Gastrocnemius medialis (tissue), 4 donors: ENCODE measurements at regions not wholly inside any gene's neighbourhood (a gene's known extent, or its start where the extent isn't known, plus 50 kb on each side); places are given as distances from the start of the nearest gene placed in this dataset.

Experiments used
- ATAC-seq, 2 donors: fragments of 150-250 bp; one replicate each; pipeline ENCODE4 v1.9.1; 2016
- DNase-seq, 2 donors: peaks; one replicate each; pipeline ENCODE4 v3.0.0-alpha.2; 2019
- H3K27ac ChIP-seq, 4 donors: fragments of 200-600 bp; sonication (generic); 1 replicate in 1 of 4; 2 replicates in 3 of 4; pipeline ENCODE4 v1.5.1; 2016 to 2018; ENCODE audit warnings: mild to moderate bottlenecking in 2 of 4, moderate library complexity in 1 of 4
- H3K27me3 ChIP-seq, 3 donors: fragments of 200-600 bp; sonication (generic) in 2 of 3; 1 replicate in 1 of 3; 2 replicates in 2 of 3; pipeline versions ENCODE4 v1.5.1 to v1.6.0; 2016 to 2019; ENCODE audit warnings: mild to moderate bottlenecking in 1 of 3, moderate library complexity in 1 of 3
- H3K36me3 ChIP-seq, 2 donors: fragments of 200-600 bp; sonication (generic) in 1 of 2; one replicate each; pipeline ENCODE4 v1.5.1; 2017 to 2018
- H3K4me1 ChIP-seq, 2 donors: fragments of 200-600 bp; sonication (generic) in 1 of 2; one replicate each; pipeline ENCODE4 v1.5.1; 2016 to 2017; ENCODE audit warnings: mild to moderate bottlenecking in 2 of 2
- H3K4me3 ChIP-seq, 4 donors: fragments of 200-600 bp; sonication (generic) in 3 of 4; 1 replicate in 1 of 4; 2 replicates in 3 of 4; pipeline ENCODE4 v1.5.1; 2016 to 2019; ENCODE audit warnings: mild to moderate bottlenecking in 2 of 4
- H3K9me3 ChIP-seq, 3 donors: fragments of 200-600 bp; sonication (generic) in 2 of 3; 1 replicate in 1 of 3; 2 replicates in 2 of 3; pipeline ENCODE4 v1.5.1; 2016 to 2019
- CTCF ChIP-seq, 5 experiments: fragments of 450-650 bp in 3 of 5; fragments of 200-600 bp in 2 of 5; sonication (generic) in 2 of 5; IDR thresholded peaks in 4 of 5; conservative IDR thresholded peaks in 1 of 5; 1 replicate in 4 of 5; 2 replicates in 1 of 5; pipeline ENCODE4 v1.5.1; 2016 to 2019; ENCODE audit warnings: antibody characterized with exemption in 5 of 5, mild to moderate bottlenecking in 3 of 5, moderate library complexity in 3 of 5
- POLR2A ChIP-seq, 2 donors: fragments of 450-650 bp; IDR thresholded peaks; one replicate each; pipeline ENCODE4 v1.6.1; 2017; ENCODE audit warnings: antibody characterized with exemption in 2 of 2, mild to moderate bottlenecking in 2 of 2, moderate library complexity in 2 of 2
- in situ Hi-C, 4 donors: fragments of 200-750 bp; cut with MboI; loops; one replicate each; pipeline versions ENCODE4 v1.15.0 to v1.8.0; 2017; ENCODE audit warnings: low sequenced_read_pairs in 4 of 4
- intact Hi-C: fragments of 100-400 bp; cut with DNase I; formaldehyde crosslinking; loops from one replicate; pipeline ENCODE4 v1.15.1; 2023; ENCODE audit warnings: low total_unique reads

- H3K27ac ChIP-seq, result no peak overlapping the region
- H3K36me3 ChIP-seq, result no peaks in the 10 kb centered on the region
- no peaks in the 10 kb centered on the region for H3K9me3 ChIP-seq
- DNase-seq (no peak), ATAC-seq (no peak)
- no peak for TF ChIP-seq CTCF (IDR thresholded peaks at IDR 0.05 in 4 of 5, conservative IDR thresholded peaks at IDR 0.05 in 1 of 5)
- no peak for TF ChIP-seq POLR2A (IDR thresholded peaks at IDR 0.05)
- intact Hi-C loops, result loop anchor here (10.0 kb wide), 1 partner anchor 76 kb away; no protein-coding TSS in a partner anchor
- no peaks in the 10 kb centered on the region for H3K27me3 ChIP-seq
- in situ Hi-C loops, result loop anchor here in 1 of 4 donors (25.0 kb wide), 1 partner anchor 518 kb away; the partner anchor contains the start of gene MAFB
- H3K4me3 ChIP-seq, result no peak overlapping the region
- no peaks in the 10 kb centered on the region for H3K4me1 ChIP-seq
Observed at GRCh38 chr20:40168981-40169620, 519.9 kb downstream of the MAFB start.

GRCh38 chr20:40161391-40161790 is 527.6 kb downstream of the MAFB start:
- Histone ChIP-seq H3K27me3 (no peaks in the 10 kb centered on the region), H3K4me1 (no peaks in the 10 kb centered on the region), H3K4me3 (no peak overlapping the region), H3K36me3 (no peaks in the 10 kb centered on the region), H3K9me3 (no peaks in the 10 kb centered on the region), H3K27ac (no peak overlapping the region)
- no peak for TF ChIP-seq CTCF (IDR thresholded peaks at IDR 0.05 in 4 of 5, conservative IDR thresholded peaks at IDR 0.05 in 1 of 5)
- no peak for TF ChIP-seq POLR2A (IDR thresholded peaks at IDR 0.05)
- DNase-seq (no peak), ATAC-seq (no peak)
- in situ Hi-C loops (loop anchor here in 1 of 4 donors (25.0 kb wide), 1 partner anchor 526 kb away; the partner anchor contains the start of gene MAFB), intact Hi-C loops (loop anchor here (5.0 to 10.0 kb wide), 2 partner anchors 83 to 526 kb away; partner anchors contain the start of gene MAFB)

- Histone ChIP-seq H3K27ac (no peak overlapping the region), H3K4me1 (no peaks in the 10 kb centered on the region), H3K9me3 (no peaks in the 10 kb centered on the region), H3K36me3 (no peaks in the 10 kb centered on the region), H3K4me3 (no peak overlapping the region), H3K27me3 (no peaks in the 10 kb centered on the region)
- peak in 1 of 2 donors; percentile 33 for DNase-seq
- intact Hi-C loops, result loop anchor here (5.0 to 10.0 kb wide), 2 partner anchors 85 to 527 kb away; partner anchors contain the start of gene MAFB
- in situ Hi-C loops, result loop anchor here in 1 of 4 donors (25.0 kb wide), 1 partner anchor 527 kb away; the partner anchor contains the start of gene MAFB
- TF ChIP-seq POLR2A (IDR thresholded peaks at IDR 0.05) (no peak), CTCF (IDR thresholded peaks at IDR 0.05 in 4 of 5, conservative IDR thresholded peaks at IDR 0.05 in 1 of 5) (peak; percentile 22 to 59 (median 36))
- ATAC-seq, result peak; percentile 52 to 53
Observed at GRCh38 chr20:40160097-40160550, 528.9 kb downstream of the MAFB start.

- Histone ChIP-seq H3K4me1 (no peaks in the 10 kb centered on the region), H3K36me3 (no peaks in the 10 kb centered on the region), H3K9me3 (no peaks in the 10 kb centered on the region), H3K27ac (no peak overlapping the region), H3K27me3 (no peaks in the 10 kb centered on the region), H3K4me3 (no peak overlapping the region)
- ATAC-seq (no peak), DNase-seq (no peak)
- intact Hi-C loops, result no loop called here
- TF ChIP-seq CTCF (IDR thresholded peaks at IDR 0.05 in 4 of 5, conservative IDR thresholded peaks at IDR 0.05 in 1 of 5) (no peak), POLR2A (IDR thresholded peaks at IDR 0.05) (no peak)
- in situ Hi-C loops, result loop anchor here in 2 of 4 donors (10.0 to 25.0 kb wide), 2 partner anchors 528 to 536 kb away; partner anchors contain the start of gene MAFB (in 1 of the 2)
Observed at GRCh38 chr20:40159276-40159675, 529.8 kb downstream of the MAFB start.
